K562 (cell line): ENCODE measurements at regions not wholly inside any gene's neighbourhood (a gene's known extent, or its start where the extent isn't known, plus 50 kb on each side); places are given as distances from the start of the nearest gene placed in this dataset.

Source experiments
- ATAC-seq: fragments of 200-7000 bp; cut with Tn5 transposase; 3 replicates; pipeline ENCODE4 v1.9.1; 2020; ENCODE audit warnings: moderate library complexity
- BruUV-seq: library from RNA; stranded (reverse); fragments of 400-500 nt; replicated peaks from 2 replicates; lab custom pipeline; 2021; lab: Mats Ljungman, UMichigan
- CTCF ChIA-PET: fragments of 300-600 bp; formaldehyde crosslinking; extraction: SDS; loops from one replicate; lab custom pipeline; 2021; ENCODE audit warnings: low intra/inter-chr PET ratio; lab: Yijun Ruan, JAX
- POLR2A ChIA-PET: fragments of 300-600, 350-650 bp; sonication (Branson Sonifier 250); formaldehyde crosslinking; extraction: SDS; loops from one replicate; lab custom pipeline; 2021; ENCODE audit warnings: antibody characterized with exemption, inconsistent platforms; lab: Yijun Ruan, JAX
- DNase-seq, 4 experiments: peaks; one replicate each; pipeline versions ENCODE4 v3.0.0 to v3.0.0-alpha.2; 2011 to 2018; ENCODE audit warnings: low spot score in 3 of 4, mixed read lengths in 3 of 4; ENCODE audit errors: extremely low read depth in 1 of 4
- FAIRE-seq: peaks from 2 replicates; lab custom pipeline; 2011; peaks lifted over from hg19 to GRCh38; lab: Jason Lieb, UNC
- H2AFZ ChIP-seq: 2 replicates; pipeline ENCODE4 v1.6.0; 2011; ENCODE audit warnings: low read depth, low read length, control low read depth, inconsistent platforms
- H3K27ac ChIP-seq: fragments of 200-600 bp; 3 replicates; pipeline ENCODE4 v1.8.0; 2011; ENCODE audit warnings: low read depth, mild to moderate bottlenecking, control low read depth, inconsistent platforms, low read length, moderate library complexity, mixed read lengths; ENCODE audit errors: extremely low read depth
- H3K27me3 ChIP-seq, 2 experiments: fragments of 300-600 bp in 1 of 2; 2 replicates in 1 of 2; 3 replicates in 1 of 2; pipeline versions ENCODE4 v1.6.0 to v1.8.0; 2011; ENCODE audit warnings: inconsistent platforms in 2 of 2, low read length in 2 of 2, mild to moderate bottlenecking in 1 of 2, mixed read lengths in 1 of 2, moderate library complexity in 1 of 2; ENCODE audit not compliant: control insufficient read depth in 2 of 2, insufficient read depth in 2 of 2
- H3K36me3 ChIP-seq: fragments of 300-600 bp; 3 replicates; pipeline ENCODE4 v1.8.0; 2011; ENCODE audit warnings: mild to moderate bottlenecking, low read length, inconsistent platforms; ENCODE audit not compliant: control insufficient read depth, insufficient read depth
- H3K4me1 ChIP-seq, 2 experiments: fragments of 200-600 bp in 1 of 2; replicated peaks in 1 of 2; 2 replicates in 1 of 2; 3 replicates in 1 of 2; pipeline versions ENCODE4 v1.5.1 to v1.8.0; 2011; ENCODE audit warnings: inconsistent platforms in 2 of 2, low read length in 2 of 2, mild to moderate bottlenecking in 1 of 2, mixed read lengths in 1 of 2, moderate library complexity in 1 of 2; ENCODE audit not compliant: control insufficient read depth in 2 of 2, insufficient read depth in 2 of 2
- H3K4me2 ChIP-seq: 2 replicates; pipeline ENCODE4 v1.6.1; 2011; ENCODE audit warnings: low read length, control low read depth, inconsistent platforms, mixed read lengths; ENCODE audit not compliant: insufficient read depth
- H3K4me3 ChIP-seq: fragments of 200-600 bp; sonication (generic), shearing (Covaris generic); 2 replicates; pipeline ENCODE4 v1.5.1; 2016; ENCODE audit warnings: control low read depth, inconsistent platforms
- H3K79me2 ChIP-seq: fragments of 200-600 bp; 3 replicates; pipeline ENCODE4 v1.8.0; 2011; ENCODE audit warnings: low read length, inconsistent platforms; ENCODE audit not compliant: control insufficient read depth, insufficient read depth
- H3K9ac ChIP-seq, 2 experiments: 2 replicates each; pipeline versions ENCODE4 v1.6.0 to v1.6.1; 2011; ENCODE audit warnings: low read depth in 2 of 2, low read length in 2 of 2, control low read depth in 1 of 2, inconsistent platforms in 1 of 2, mild to moderate bottlenecking in 1 of 2, mixed read lengths in 1 of 2; ENCODE audit not compliant: insufficient read depth in 1 of 2
- H3K9me1 ChIP-seq: one replicate; pipeline ENCODE4 v1.6.0; 2011; ENCODE audit warnings: inconsistent platforms, mild to moderate bottlenecking, low read length, moderate library complexity; ENCODE audit not compliant: control insufficient read depth, insufficient read depth
- H3K9me3 ChIP-seq: replicated peaks from 2 replicates; pipeline ENCODE4 v1.5.1; 2011; ENCODE audit warnings: low read depth, low read length, inconsistent platforms; ENCODE audit not compliant: control insufficient read depth, insufficient read depth
- H4K20me1 ChIP-seq: replicated peaks from 2 replicates; pipeline ENCODE4 v1.6.1; 2011; ENCODE audit warnings: low read length, inconsistent platforms, mixed read lengths; ENCODE audit not compliant: control insufficient read depth, insufficient read depth
- EP300 ChIP-seq: IDR thresholded peaks from 2 replicates; pipeline ENCODE4 v1.6.1; 2012; ENCODE audit warnings: low read length, improper control_type of control experiment
- FOXP1 ChIP-seq: sonication (generic); formaldehyde crosslinking; IDR thresholded peaks from 2 replicates; pipeline ENCODE4 v1.8.0; 2022; ENCODE audit warnings: mild to moderate bottlenecking, missing genetic modification reagents
- KDM2B ChIP-seq: fragments of 250-450 bp; sonication (Bioruptor Pico); IDR thresholded peaks from 2 replicates; pipeline ENCODE4 v1.8.0; 2021; ENCODE audit warnings: mild to moderate bottlenecking, moderate library complexity
- NFE2 ChIP-seq: IDR thresholded peaks from 2 replicates; pipeline ENCODE4 v1.6.1; 2014; ENCODE audit warnings: antibody characterized with exemption, low read depth
- SAP30 ChIP-seq: fragments of 200-600 bp; sonication (generic); IDR thresholded peaks from 2 replicates; pipeline ENCODE4 v1.6.1; 2012; ENCODE audit warnings: borderline replicate concordance, low read depth, mild to moderate bottlenecking, moderate library complexity, low read length, control low read depth, inconsistent platforms; ENCODE audit not compliant: insufficient read depth, poor library complexity, severe bottlenecking
- SMC3 ChIP-seq: conservative IDR thresholded peaks from 2 replicates; pipeline ENCODE4 v1.6.1; 2011; ENCODE audit warnings: low read depth, low read length, improper control_type of control experiment; ENCODE audit not compliant: insufficient read depth
- SUPT5H ChIP-seq: fragments of 450-650 bp; IDR thresholded peaks from 2 replicates; pipeline ENCODE4 v1.6.1; 2016
- ZNF239 ChIP-seq: fragments of 250-450 bp; sonication (Bioruptor Pico); IDR thresholded peaks from 2 replicates; pipeline ENCODE4 v1.4.0; 2020; ENCODE audit warnings: mild to moderate bottlenecking
- WGBS: fragments of 100-300 bp; shearing (Covaris generic); methylation state at CpG from one replicate; pipeline ENCODE4 v1.1.6; 2016; ENCODE audit warnings: low coverage, mixed read lengths; ENCODE audit not compliant: insufficient coverage; ENCODE audit errors: missing lambda C conversion rate; 5-methylcytosine and 5-hydroxymethylcytosine counted together
- in situ Hi-C: fragments of 300-500 bp; cut with MboI; formaldehyde crosslinking; loops from 4 replicates; pipeline ENCODE4 v1.15.0; 2018; ENCODE audit warnings: inconsistent platforms, mixed read lengths
- intact Hi-C: fragments of 100-400 bp; cut with micrococcal nuclease; formaldehyde crosslinking; loops from 2 replicates; pipeline ENCODE4 v1.14.2; 2022

GRCh38 chr7:68180761-68181160 lies 1184.1 kb downstream of the TYW1 start:
- Histone ChIP-seq H3K9me1 (no peaks in the 10 kb centered on the region), H3K27ac (no peak overlapping the region), H3K9me3 (no peaks in the 10 kb centered on the region), H3K27me3 (peaks cover 0 to 4% of the 10 kb centered on the region in 2 experiments; a peak in 2 of 5 replicates), H4K20me1 (no peaks in the 10 kb centered on the region; the same call in 1 of the 2 replicates), H2AFZ (no peak overlapping the region), H3K79me2 (no peaks in the 10 kb centered on the region), H3K4me1 (no peaks in the 10 kb centered on the region; a peak in 1 of 5 replicates), H3K36me3 (no peaks in the 10 kb centered on the region), H3K4me2 (no peak overlapping the region), H3K4me3 (no peak overlapping the region), H3K9ac (no peak overlapping the region)
- intact Hi-C loops, result no loop called here
- FAIRE-seq (no peak), ATAC-seq (no peak), DNase-seq (no peak)
- CTCF ChIA-PET, result no interaction called here
- BruUV-seq, result no TSS peak
- in situ Hi-C loops, result no loop called here
- 0% methylated on average over 5 of the region's 5 CpGs for WGBS
- no peak for TF ChIP-seq ZNF239
- TF ChIP-seq KDM2B (CRISPR knock-in tag), result no peak
- TF ChIP-seq EP300, result no peak
- TF ChIP-seq FOXP1 (CRISPR knock-in tag), result no peak
- TF ChIP-seq SUPT5H, result no peak
- no peak for TF ChIP-seq SMC3
- POLR2A ChIA-PET, result interaction anchor here (0.7 kb wide), 1 partner anchor 306 kb away, joined by 3 read pairs; no protein-coding TSS in a partner anchor

GRCh38 chr7:68183176-68183575 lies 1186.5 kb downstream of the TYW1 start:
- ChIA-PET POLR2A (interaction anchor here (0.5 to 0.6 kb wide), 3 partner anchors 170 to 556 kb away, joined by 3 read pairs; no protein-coding TSS in a partner anchor), CTCF (no interaction called here)
- TF ChIP-seq SAP30, result no peak
- peak; percentile 19; the same call in 1 of the 2 replicates for TF ChIP-seq NFE2
- Histone ChIP-seq H3K4me2 (no peak overlapping the region), H3K9me1 (no peaks in the 10 kb centered on the region), H3K9ac (no peak overlapping the region), H3K27ac (no peak overlapping the region), H3K4me1 (no peaks in the 10 kb centered on the region), H3K9me3 (no peaks in the 10 kb centered on the region), H3K79me2 (no peaks in the 10 kb centered on the region), H3K4me3 (no peak overlapping the region), H3K27me3 (peaks cover 0 to 13% of the 10 kb centered on the region in 2 experiments; a peak in 2 of 5 replicates), H3K36me3 (no peaks in the 10 kb centered on the region), H4K20me1 (no peaks in the 10 kb centered on the region), H2AFZ (no peak overlapping the region)
- WGBS, result 1% methylated on average over 6 of the region's 6 CpGs
- no peak for ATAC-seq
- no peak for DNase-seq
- intact Hi-C loops (no loop called here), in situ Hi-C loops (no loop called here)
- no TSS peak for BruUV-seq
- FAIRE-seq, result no peak
